OCI-LY7 (cell line): ENCODE measurements at regions not wholly inside any gene's neighbourhood (a gene's known extent, or its start where the extent isn't known, plus 50 kb on each side); places are given as distances from the start of the nearest gene placed in this dataset.

Source experiments
- CTCF ChIP-seq: fragments of 200-600 bp; sonication (generic); conservative IDR thresholded peaks from 2 replicates; pipeline ENCODE4 v1.5.1; 2014; ENCODE audit warnings: mild to moderate bottlenecking, antibody characterized with exemption, low read length, moderate library complexity, mixed read lengths
- EZH2phosphoT487 ChIP-seq: fragments of 200-600 bp; sonication (generic); IDR thresholded peaks from 2 replicates; pipeline ENCODE4 v1.6.1; 2018; ENCODE audit warnings: low read depth, borderline replicate concordance, mild to moderate bottlenecking, mixed run types, antibody characterized with exemption, low read length, moderate library complexity, mixed read lengths

- no peak for TF ChIP-seq CTCF
- TF ChIP-seq EZH2phosphoT487, result no peak
Measured at GRCh38 chr14:85909581-85909980, 379.6 kb downstream of the FLRT2 start.
